K562 (cell line): ENCODE measurements at regions not wholly inside any gene's neighbourhood (a gene's known extent, or its start where the extent isn't known, plus 50 kb on each side); places are given as distances from the start of the nearest gene placed in this dataset.

Source experiments
- ARID1B ChIP-seq: fragments of 450-650 bp; IDR thresholded peaks from 2 replicates; pipeline ENCODE4 v1.6.1; 2016; ENCODE audit warnings: antibody characterized with exemption, mild to moderate bottlenecking, inconsistent platforms
- CBFA2T2 ChIP-seq: fragments of 450-650 bp; conservative IDR thresholded peaks from 2 replicates; pipeline ENCODE4 v1.6.1; 2017; ENCODE audit warnings: mild to moderate bottlenecking
- CEBPG ChIP-seq, 3 experiments: fragments of 200-800 bp in 1 of 3; sonication (Bioruptor generic) in 1 of 3; sonication (generic) in 1 of 3; formaldehyde crosslinking in 1 of 3; IDR thresholded peaks in 2 of 3; conservative IDR thresholded peaks in 1 of 3; 2 replicates each; pipeline versions ENCODE4 v1.6.1 to v1.8.0; 2016 to 2022; ENCODE audit warnings: missing compliant biosample characterization in 2 of 3, missing genetic modification characterization in 2 of 3, mild to moderate bottlenecking in 1 of 3, missing genetic modification reagents in 1 of 3
- CGGBP1 ChIP-seq: fragments of 250-450 bp; sonication (Bioruptor Pico); IDR thresholded peaks from 2 replicates; pipeline ENCODE4 v1.9.0; 2021; ENCODE audit warnings: mild to moderate bottlenecking
- CTCFL ChIP-seq: IDR thresholded peaks from 2 replicates; pipeline ENCODE4 v1.6.1; 2011; ENCODE audit warnings: borderline replicate concordance, low read depth, mild to moderate bottlenecking, moderate library complexity, low read length; ENCODE audit not compliant: insufficient read depth, poor library complexity, severe bottlenecking
- EP300 ChIP-seq: IDR thresholded peaks from 2 replicates; pipeline ENCODE4 v1.6.1; 2012; ENCODE audit warnings: low read length, improper control_type of control experiment
- FOXM1 ChIP-seq, 2 experiments: fragments of 450-650 bp in 1 of 2; sonication (generic) in 1 of 2; formaldehyde crosslinking in 1 of 2; IDR thresholded peaks; 2 replicates each; pipeline versions ENCODE4 v1.6.1 to v1.9.0; 2017 to 2022; ENCODE audit warnings: low read depth in 2 of 2, mild to moderate bottlenecking in 2 of 2, missing genetic modification reagents in 1 of 2, moderate library complexity in 1 of 2
- NR2C1 ChIP-seq, 2 experiments: fragments of 450-650 bp; IDR thresholded peaks; 2 replicates each; pipeline ENCODE4 v1.6.1; 2017; ENCODE audit warnings: mild to moderate bottlenecking in 2 of 2, antibody characterized with exemption in 1 of 2, inconsistent platforms in 1 of 2, missing compliant biosample characterization in 1 of 2, missing genetic modification characterization in 1 of 2
- NR4A1 ChIP-seq, 2 experiments: fragments of 250-450 bp in 1 of 2; fragments of 450-650 bp in 1 of 2; sonication (Bioruptor Pico) in 1 of 2; IDR thresholded peaks; 2 replicates each; pipeline versions ENCODE4 v1.4.0 to v1.6.1; 2016 to 2020; ENCODE audit warnings: mild to moderate bottlenecking in 2 of 2, missing compliant biosample characterization in 1 of 2, missing genetic modification characterization in 1 of 2, moderate library complexity in 1 of 2
- PBX2 ChIP-seq, 2 experiments: IDR thresholded peaks in 1 of 2; conservative IDR thresholded peaks in 1 of 2; 2 replicates each; pipeline ENCODE4 v1.6.1; 2016; ENCODE audit warnings: low read depth in 2 of 2, mild to moderate bottlenecking in 1 of 2, missing compliant biosample characterization in 1 of 2, missing genetic modification characterization in 1 of 2, moderate library complexity in 1 of 2
- SMARCA4 ChIP-seq: fragments of 450-650 bp; IDR thresholded peaks from 2 replicates; pipeline ENCODE4 v1.6.1; 2016
- SOX6 ChIP-seq: fragments of 450-650 bp; IDR thresholded peaks from 2 replicates; pipeline ENCODE4 v1.6.1; 2014; ENCODE audit warnings: mild to moderate bottlenecking
- TEAD4 ChIP-seq, 2 experiments: sonication (generic) in 1 of 2; formaldehyde crosslinking in 1 of 2; IDR thresholded peaks; 2 replicates each; pipeline versions ENCODE4 v1.6.1 to v1.8.0; 2012 to 2022; ENCODE audit warnings: borderline replicate concordance in 1 of 2, inconsistent platforms in 1 of 2, low read length in 1 of 2, mild to moderate bottlenecking in 1 of 2, missing genetic modification reagents in 1 of 2
- ZFPM2 ChIP-seq: fragments of 250-450 bp; sonication (Bioruptor Pico); IDR thresholded peaks from 2 replicates; pipeline ENCODE4 v1.5.1; 2022; ENCODE audit warnings: mild to moderate bottlenecking

GRCh38 chr3:20808864-20809263 lies 622.9 kb upstream of the SGO1 start (continued):
- TF ChIP-seq SMARCA4 (peak; percentile 62; the same call in 1 of the 2 replicates), CBFA2T2 (0 out of 2 replicates have a peak, but pooled peaks have one; percentile 6), CTCFL (no peak), NR2C1 (IDR thresholded peaks at IDR 0.05) (no peak), NR2C1 (tag; IDR thresholded peaks at IDR 0.05) (no peak), PBX2 (CRISPR knock-in tag; IDR thresholded peaks at IDR 0.05; ENCODE audit: low read depth) (no peak), PBX2 (tag; conservative IDR thresholded peaks at IDR 0.05; ENCODE audit: low read depth) (no peak), FOXM1 (IDR thresholded peaks at IDR 0.05; ENCODE audit: low read depth) (no peak), FOXM1 (CRISPR knock-in tag; IDR thresholded peaks at IDR 0.05; ENCODE audit: low read depth) (no peak), CGGBP1 (CRISPR knock-in tag) (no peak), ZFPM2 (CRISPR knock-in tag) (no peak), CEBPG (CRISPR knock-in tag; IDR thresholded peaks at IDR 0.05) (no peak), CEBPG (tag; conservative IDR thresholded peaks at IDR 0.05 in 1 of 2, IDR thresholded peaks at IDR 0.05 in 1 of 2) (0 out of 4 replicates have a peak, but pooled peaks of 1 of the 2 experiments have one; percentile 23), TEAD4 (IDR thresholded peaks at IDR 0.05; ENCODE audit: low read length) (peak; percentile 51; the same call in 1 of the 2 replicates), TEAD4 (CRISPR knock-in tag; IDR thresholded peaks at IDR 0.05; ENCODE audit: borderline replicate concordance) (no peak), EP300 (peak; percentile 50; the same call in 1 of the 2 replicates), SOX6 (0 out of 2 replicates have a peak, but pooled peaks have one; percentile 21), NR4A1 (CRISPR knock-in tag; IDR thresholded peaks at IDR 0.05) (no peak), NR4A1 (tag; IDR thresholded peaks at IDR 0.05) (no peak), ARID1B (peak; percentile 73)
